ENCODE measurements at regions not wholly inside any gene's neighbourhood (a gene's known extent, or its start where the extent isn't known, plus 50 kb on each side); places are given as distances from the start of the nearest gene placed in this dataset.

DNA sequence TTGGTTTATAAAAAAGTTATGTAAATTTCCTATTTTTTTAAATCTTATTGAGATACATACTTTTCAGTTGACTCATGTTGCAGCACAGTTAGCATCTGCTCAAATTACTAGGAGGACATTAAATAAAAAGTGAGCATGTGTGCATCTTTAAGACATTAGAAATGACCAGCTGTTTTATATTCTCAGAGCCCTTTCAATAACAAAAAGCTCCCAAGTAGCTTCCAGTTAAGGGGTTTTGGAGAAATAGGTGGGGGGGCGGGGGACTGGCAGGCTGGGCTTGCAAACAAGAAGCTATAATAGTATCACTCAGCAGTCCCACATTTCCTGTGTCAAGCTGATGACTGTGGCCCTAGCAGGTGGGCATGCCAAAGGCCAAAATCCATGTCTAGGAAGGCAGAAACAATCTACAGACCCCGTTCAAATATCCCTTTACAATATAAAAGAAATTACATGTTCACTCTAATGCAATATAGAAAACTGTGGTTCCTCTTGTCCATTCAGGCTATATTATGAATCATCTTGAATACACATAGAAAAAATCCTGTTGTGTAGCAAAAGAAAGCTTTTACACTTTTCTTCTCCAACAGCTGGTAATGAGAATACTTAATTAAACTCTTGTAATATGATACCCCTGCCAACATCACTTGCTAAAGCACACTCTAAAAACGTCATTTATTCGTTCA is 1713.2 kb upstream of the SLC10A2 start:
- no peak for DNase-seq

DNA sequence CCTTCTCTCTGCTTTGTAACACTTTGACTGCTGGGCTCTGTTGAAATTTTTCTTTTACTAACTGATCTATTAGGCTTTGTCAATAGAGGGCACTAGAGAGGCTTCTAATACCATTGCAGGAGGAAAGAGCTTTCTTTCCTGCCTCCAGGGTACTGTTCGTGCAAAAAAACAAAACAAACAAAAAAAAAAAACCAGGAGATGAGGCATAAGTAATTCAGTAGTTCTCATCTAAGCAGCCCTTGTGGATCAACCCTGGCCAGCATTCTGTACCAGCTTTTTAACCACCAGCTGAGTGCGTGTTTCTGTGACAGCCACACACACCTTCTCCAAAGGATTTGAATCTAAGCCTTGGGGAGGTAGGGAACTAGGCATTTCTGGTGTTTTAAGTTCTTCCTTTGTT is 1707.6 kb upstream of the SLC10A2 start:
- no peak for DNase-seq

DNA sequence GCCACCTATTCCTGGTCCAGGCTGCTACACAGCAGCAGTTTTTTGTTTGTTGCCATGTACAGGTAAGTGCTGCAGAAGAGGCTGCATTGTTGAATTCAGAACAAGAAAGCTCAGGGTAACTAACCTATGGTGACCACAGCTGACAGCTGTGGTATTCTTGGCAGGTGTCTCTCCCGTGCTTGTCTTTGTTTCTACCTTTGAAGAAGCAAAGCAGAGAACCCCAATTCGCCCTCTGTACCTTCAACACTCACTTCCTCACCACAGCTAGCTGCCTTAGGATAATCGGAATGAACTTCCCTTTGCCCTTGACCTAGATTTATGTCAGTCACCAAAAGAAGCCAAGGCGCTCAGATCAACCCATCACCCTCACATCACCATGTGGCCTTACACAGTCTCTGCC is 1703.3 kb upstream of the SLC10A2 start:
- DNase-seq, result no peak

DNA sequence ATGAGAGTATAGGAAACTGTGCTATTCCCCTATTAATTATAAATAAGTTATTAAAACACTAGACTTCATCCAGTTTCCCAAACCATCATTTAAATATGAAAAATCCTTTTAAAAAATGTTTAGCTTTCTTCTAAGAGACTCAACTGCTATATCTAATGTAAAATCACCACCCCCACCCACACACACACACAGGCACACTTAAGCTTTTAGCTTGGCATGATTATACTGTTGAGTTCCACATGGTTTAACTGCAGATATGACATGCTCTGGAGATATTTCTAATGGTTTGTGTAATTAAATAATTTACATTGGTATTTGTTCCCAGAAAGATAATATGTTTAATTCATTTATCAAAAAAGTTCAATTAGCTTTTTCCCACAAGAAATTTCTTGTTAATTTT is 1700.1 kb upstream of the SLC10A2 start:
- DNase-seq, result no peak

DNA sequence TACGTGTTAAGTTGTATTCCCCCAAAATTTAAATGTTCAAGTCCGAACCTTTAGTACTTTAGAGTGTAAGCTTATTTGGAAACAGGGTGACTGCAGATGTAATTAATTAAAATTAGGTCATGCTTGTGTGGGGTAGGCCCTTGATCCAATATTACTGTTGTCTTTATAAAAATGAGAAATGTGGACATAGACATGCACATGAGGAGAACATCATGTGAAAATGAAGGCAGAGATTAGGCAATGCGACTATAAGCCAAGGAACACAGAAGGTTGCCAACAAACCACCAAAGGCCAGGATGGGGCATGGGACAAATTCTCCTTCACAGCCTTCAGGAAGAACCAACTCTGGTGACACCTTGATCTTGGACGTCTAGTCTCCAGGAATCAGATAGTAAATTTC is 1698.4 kb upstream of the SLC10A2 start:
- no peak for DNase-seq

DNA sequence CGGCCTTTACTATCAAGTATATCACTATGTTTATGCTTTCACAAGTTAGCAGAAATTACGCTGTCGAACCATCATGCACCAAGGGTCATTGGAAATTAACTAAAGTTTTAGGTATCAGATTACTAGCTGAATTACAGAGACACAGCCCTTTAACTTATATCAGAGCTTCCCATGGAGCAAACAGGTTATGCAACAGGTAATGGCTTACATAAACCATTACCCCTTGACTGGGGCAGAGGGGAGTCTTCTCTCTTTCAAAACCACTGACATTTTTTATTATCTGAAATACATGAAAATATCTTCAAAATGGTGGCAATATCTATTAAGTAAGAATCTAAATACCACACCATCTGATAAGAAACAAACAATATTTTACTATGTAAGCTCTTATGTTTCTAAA is 1692.9 kb upstream of the SLC10A2 start:
- no peak for DNase-seq

DNA sequence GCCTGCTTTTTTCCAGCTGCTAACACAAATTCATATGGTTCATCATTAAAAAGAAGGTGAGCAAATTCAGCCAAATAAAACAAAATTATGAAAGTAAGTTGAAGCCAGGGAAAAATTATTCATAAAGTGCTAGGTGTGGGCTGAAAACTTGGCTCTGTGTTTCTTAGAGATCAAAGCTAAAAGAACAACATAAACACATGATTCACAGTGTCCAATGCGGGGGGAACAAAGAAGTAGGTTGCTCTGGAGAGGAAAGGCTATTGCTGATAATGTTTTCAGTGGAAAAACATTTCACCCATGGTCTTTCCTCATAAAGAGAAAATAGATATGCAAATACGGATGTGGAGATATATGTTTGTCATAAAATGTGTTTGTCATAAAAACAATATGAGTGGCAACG is 1691.5 kb upstream of the SLC10A2 start:
- DNase-seq, result no peak

DNA sequence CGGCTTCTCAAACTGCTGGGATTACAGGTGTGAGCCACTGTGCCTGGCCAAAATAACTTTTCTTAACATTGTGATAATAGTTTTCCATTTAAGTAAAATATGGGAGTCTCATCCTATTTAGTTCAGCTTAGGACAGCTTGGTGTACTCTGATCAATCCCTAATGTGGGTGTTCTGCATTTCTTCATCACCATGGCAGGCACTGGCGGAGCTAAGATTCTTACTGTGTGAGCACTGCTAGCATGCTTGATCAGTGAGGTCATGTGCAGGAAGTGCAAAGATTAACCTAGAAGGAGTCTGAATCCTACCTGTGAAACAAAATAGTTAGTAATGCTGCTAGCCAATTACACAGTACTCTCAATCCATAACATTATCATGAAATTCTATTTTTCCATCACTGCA is 1684.2 kb upstream of the SLC10A2 start:
- no peak for DNase-seq

DNA sequence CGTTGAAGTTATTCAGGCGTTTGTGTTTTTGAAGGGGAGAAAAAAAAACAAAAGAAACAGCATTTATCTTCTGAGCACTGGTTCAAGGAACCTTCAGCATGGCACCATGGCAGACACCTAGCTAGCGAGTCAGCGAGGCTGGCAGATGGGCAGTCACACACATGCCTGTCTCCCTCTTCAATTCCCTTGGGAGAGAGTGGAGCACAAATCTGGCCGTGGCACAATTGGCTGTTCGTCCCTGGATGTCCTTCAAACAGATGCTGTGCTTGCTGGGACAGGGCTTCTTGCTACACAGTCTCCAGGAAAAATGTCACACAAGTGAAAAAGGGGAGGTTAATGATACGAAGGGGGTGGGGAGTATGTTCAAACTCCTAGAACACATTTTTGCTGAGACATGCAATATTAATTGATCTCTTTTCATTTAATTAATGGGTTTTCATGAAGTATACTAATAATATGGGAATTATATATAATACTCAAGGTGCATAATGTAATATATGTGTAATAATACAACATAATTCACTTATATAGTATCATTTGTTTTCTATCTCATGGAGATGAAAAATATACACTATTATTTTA is 1674.5 kb upstream of the SLC10A2 start:
- DNase-seq, result no peak

DNA sequence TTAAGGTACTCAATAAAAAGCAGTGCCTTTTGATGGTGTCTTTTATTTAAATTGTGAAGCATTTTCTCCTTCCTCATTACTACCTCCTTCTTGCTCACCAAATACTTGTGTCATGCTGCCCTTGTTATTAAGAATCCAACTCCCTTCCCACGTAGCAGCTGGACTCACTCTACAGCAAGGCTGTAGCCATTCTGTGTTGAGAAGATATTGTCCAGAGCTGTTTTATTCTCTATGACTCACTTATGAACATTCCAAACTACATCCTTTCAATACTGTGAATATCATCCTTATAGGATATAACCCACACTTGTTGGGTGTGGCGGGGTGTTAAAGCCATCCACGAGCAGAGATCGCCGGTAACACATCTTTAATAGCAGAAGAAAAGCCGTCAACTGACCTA is 1671.5 kb upstream of the SLC10A2 start:
- DNase-seq, result no peak

DNA sequence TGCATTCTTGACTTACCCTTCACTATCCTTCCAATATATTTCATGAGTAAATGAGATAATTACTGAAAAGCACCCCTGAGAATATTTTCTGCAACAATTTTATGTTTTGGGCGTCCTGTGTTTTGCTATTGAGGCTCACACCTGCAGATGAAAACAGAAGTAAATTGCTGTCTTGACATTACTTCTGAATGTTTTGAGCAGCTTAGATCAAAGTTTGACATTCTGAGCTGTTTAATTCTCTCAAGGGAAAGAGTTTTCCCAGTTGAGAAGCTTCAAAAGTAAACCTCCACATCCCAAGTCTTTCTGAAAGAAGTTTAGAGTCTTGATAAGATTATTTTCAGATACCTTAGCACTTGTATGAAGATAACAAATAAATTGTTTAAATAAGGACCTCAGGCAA is 1667.2 kb upstream of the SLC10A2 start:
- DNase-seq, result no peak

DNA sequence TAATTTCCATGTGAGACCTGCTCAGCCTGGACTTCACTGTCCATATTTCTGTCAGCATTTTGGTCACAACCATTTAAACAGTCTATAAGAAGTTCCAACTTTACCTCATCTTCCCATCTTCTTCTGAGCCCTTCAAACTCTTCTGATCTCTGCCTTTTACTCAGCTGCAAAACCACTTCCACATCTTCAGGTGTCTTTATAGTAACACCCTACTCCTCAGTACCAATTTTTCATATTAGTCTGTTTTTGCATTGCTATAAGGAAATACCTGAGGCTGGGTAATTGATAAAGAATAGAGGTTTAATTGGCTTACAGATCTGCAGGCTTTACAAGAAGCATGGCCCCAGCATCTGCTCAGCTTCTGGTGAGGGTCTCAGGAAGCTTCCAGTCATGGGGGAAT is 1648.9 kb upstream of the SLC10A2 start:
- DNase-seq, result no peak

DNA sequence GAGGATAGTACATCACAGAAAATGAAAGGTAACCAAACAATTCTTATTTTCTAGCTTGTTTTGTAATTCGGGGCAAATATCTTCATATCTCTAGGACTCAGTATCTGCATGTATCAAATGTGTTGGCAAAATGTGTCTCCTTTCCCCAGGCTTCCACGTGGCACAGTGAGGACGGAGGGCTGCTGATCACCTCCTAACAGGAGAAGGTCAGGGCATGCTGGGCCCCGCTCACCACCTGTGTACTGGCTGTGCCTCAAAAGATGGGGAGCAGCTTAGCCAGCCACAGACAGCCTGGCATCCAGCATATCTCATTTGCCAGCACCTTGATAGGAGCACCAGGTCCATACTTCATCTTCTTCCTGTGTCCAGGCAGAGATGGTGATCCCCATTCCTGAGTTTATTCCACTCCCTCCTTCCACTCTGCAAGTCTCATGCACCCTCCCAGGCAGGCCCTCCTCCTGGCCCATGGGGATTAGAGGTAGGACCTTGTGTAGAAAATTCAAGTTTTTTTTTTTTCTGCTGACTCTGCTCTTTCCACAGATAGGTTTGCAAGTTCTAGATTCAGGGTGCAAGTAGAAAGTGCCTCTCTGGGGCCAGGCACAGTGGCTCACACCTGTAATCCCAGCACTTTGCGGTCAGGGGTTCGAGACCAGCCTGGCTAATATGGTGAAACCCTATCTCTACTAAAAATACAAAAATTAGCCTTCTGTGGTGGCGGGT is 1639.0 kb upstream of the SLC10A2 start:
- no peak for DNase-seq

DNA sequence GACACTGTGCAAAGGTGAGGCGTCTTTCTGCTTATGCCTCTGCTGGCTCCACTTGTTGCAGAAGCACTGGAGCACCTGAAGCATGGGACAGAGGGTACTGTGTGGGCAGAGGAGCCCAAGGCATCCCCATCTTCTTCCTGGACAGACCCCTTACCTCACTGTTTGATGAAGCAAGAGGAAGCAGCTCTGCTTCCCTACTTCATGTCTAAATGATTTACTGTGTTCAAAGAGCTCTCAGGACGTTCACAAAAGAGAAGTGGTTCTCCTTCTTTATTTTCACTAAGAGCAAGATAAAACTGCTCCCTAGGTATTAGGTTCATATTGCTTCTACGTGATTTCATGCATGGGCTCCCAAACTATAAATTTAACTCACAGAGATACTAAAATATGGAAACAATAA is 1635.4 kb upstream of the SLC10A2 start:
- DNase-seq, result no peak

DNA sequence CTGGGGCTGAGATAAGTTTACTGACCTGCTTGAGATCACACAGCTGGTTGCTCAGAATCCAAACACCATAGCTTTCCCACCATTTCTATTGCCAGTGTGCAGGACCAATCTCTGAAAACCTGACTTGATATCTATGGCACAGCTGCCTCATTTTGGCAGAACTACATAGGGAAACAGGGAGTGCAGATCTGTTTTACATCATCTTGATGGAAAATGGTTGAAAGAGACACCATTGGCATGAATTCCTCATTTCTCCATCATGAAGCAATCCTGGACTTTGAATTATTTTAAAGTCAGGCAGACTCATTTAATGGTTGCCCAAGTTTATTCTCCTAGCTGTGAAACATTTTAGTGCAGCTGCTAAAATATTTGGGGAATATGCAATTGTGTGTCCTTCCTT is 1628.2 kb upstream of the SLC10A2 start:
- DNase-seq, result no peak

DNA sequence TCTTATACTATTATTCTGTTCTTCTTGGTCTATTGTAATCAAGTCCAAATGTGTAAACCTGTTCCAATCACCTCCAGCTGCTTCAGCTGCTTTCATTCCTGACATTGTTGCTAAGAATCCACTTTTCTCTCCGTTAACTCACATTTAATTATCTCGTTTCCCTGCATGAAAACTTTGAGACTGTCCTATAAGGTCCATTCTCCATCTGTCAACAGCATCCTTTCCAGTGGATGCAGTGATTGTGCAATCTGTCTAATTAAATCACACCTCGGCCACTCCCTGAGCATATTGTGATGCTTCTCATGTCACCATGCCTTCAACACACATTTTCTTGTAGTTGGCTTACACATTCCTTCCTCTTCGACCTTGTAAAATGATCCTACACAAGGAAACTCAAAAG is 1626.9 kb upstream of the SLC10A2 start:
- no peak for DNase-seq

DNA sequence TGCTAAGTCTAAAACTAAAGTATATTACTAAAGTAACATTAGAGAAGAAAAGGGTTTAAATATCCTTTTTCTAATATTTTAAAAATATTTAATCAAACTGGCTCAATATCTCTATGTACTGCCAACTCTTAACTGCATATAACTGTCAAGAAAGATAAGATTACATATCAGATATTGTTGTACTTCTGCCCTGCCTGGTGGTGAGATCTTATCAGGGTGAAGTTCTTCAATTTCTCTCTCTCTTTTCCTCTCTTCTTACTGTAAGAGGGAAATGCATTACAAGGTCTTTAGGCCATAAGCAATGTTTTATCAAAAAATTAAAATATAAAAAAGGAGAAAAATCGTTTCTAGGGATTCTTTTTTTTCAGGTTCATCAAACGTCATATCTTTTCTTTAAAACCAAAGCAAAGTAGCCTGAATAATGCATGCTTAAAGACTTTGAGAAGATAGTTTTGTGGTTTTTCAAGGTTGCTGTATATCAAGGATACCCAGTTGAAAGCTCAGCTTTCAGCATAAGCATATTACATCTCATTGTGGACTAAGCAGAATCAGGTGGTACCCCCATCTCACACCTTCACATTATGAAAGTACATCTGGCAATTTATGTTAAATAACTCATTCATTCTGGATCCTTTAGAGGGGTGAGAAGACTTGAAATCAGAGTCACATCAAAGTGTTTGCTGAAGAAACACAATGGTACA is 1625.7 kb upstream of the SLC10A2 start:
- no peak for DNase-seq

DNA sequence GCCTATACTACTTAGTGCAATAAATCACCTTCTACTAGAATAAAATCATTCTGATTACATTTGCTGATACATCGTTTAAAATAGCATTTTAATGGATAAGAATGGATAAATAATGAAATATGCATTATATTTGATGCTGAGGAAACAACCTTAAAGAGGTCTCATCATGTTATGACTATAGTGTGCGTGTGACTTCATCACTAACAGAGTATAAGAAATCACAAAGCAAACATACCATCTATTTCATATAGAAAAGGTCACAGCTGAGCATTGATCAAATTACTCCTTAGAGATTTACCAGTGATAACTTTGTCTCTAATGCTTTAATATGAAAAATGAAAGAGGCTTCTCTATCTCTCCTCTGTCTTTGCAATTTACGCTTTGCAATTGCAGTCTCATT is 1620.3 kb upstream of the SLC10A2 start:
- no peak for DNase-seq

DNA sequence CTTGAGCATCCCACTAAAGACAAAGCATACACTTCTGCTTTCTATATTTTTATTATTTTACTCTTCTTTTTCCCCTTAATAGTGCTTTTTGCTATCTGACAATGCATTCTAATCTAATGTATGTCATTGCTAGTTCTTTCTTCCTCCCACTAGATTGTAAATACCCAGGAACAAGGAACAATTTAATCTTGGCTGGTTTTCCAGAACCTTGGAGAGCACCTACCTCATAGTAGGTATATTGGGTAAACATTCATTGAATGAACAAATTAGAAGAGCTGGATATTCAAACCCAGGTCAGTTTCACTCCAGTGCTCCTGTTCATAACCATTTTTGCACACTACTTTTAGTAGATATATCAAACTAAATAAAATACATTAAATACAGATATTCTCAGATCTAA is 1617.6 kb upstream of the SLC10A2 start:
- no peak for DNase-seq

DNA sequence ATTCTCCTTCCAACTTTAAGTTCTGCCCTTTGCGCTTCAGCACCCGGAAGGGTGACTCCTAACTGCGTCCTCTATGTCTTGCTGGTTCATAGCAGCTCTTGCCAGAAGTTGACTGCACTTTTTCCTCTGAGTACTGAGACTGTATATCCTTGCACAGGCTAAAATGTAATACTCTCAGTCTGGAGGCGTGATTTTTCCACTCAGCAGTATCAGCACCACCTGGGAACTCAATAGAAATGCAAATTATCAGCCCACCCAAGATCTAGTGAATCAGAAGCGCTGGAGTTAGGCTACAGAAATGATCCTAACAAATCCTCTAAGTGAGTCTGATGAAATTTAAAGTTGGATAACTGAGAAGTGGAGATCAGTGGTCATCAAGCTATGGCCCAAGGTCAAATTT is 1611.9 kb upstream of the SLC10A2 start:
- no peak for DNase-seq

DNA sequence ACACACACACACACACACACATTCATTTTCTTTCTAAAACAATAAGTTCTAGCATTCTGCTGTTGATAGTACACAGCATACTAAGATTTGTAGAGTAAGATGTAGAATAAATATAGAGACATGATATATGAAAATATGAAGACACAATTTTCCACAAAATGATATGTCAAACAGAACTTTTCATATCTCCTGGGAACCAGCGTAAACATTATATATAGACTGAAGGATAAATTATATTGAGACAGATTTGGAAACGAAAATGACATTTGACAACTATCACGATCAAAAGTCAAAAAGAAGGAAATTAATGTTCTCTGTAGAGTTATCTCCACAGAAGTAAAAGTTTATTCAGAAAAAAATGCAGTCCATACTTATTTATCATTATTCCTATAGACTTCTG is 1605.7 kb upstream of the SLC10A2 start:
- DNase-seq, result no peak

DNA sequence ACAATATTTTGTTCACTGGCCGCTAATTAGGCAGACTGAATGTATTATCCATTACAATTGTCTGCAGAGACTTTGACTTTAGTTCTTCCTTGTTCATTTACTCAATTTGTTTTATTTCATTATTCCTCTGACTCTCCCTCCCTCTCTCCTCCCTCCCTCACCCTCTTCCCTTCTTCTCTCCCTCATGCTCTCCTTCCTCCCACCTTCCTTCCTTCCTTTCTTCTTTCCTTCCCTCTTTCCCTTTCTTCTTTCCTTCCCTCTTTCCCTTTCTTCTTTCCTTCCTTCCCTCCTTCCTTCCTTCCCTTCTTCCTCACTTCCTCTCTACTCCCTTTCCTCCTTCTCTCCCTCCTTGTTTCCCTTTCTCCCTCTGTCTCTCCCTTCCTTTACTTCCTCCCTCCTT is 1591.0 kb upstream of the SLC10A2 start:
- DNase-seq, result no peak

DNA sequence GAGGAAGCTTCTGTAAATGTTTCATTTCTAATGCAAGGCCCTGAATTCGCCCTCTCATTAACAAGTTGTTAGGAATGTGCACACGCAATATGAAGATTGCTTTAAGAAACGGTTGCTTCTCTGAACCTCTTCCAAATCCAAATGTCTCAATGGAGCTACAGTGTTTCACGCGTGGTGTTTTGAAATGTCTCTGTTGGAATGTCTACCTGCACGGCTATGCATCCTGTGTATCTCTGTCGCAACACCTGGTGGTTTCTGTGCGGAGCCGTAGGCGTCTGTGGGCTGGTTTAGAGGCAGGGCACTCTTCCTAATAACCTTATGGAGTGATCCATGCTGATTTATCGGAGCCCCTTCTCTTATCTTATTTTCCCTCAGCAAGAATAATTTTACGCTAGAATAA is 1584.2 kb upstream of the SLC10A2 start:
- no peak for DNase-seq

DNA sequence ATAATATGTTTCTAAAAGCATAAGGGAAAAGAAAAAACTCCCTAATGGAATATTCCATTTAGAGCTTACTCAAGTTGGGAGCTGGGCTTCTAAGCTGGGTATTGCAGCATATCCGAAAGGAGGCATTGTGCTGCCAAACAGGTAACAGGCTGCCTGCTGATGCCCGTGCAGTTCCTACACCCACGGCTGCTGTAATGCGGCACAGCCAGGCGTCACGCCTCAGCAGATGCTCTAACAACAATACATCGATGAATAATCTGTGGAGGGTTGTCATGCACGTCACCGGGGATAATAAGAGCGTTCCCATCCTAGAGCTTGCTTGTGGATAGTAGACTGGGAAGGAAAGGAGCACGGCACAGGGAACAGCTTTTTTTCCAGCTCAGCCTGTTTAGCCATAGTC is 1582.1 kb upstream of the SLC10A2 start:
- no peak for DNase-seq
